Mesenchymal stem cell (in vitro differentiated cells and primary cell): ENCODE measurements at regions not wholly inside any gene's neighbourhood (a gene's known extent, or its start where the extent isn't known, plus 50 kb on each side); places are given as distances from the start of the nearest gene placed in this dataset.

Experiments
- DNase-seq: peaks from one replicate; pipeline ENCODE4 v3.0.0-alpha.2; 2013
- H2AFZ ChIP-seq: one replicate; pipeline ENCODE4 v1.6.1; 2013; ENCODE audit warnings: low read depth, mild to moderate bottlenecking, control low read depth, inconsistent platforms, low read length, moderate library complexity
- H2AK5ac ChIP-seq: 2 replicates; pipeline ENCODE4 v1.6.1; 2013; ENCODE audit warnings: low read length, moderate library complexity, mild to moderate bottlenecking, inconsistent platforms; ENCODE audit not compliant: severe bottlenecking
- H2BK120ac ChIP-seq: one replicate; pipeline ENCODE4 v1.6.1; 2013; ENCODE audit warnings: low read depth, mild to moderate bottlenecking, inconsistent platforms, low read length, moderate library complexity
- H2BK12ac ChIP-seq, 2 experiments: one replicate each; pipeline ENCODE4 v1.6.1; 2013; ENCODE audit warnings: inconsistent platforms in 2 of 2, low read length in 2 of 2, mild to moderate bottlenecking in 2 of 2, moderate library complexity in 2 of 2, control low read depth in 1 of 2
- H2BK15ac ChIP-seq: one replicate; pipeline ENCODE4 v1.6.1; 2013; ENCODE audit warnings: mild to moderate bottlenecking, low read depth, inconsistent platforms; ENCODE audit not compliant: poor library complexity, severe bottlenecking
- H2BK5ac ChIP-seq: 2 replicates; pipeline ENCODE4 v1.6.1; 2013; ENCODE audit warnings: low read depth, mild to moderate bottlenecking, low read length, control low read depth, inconsistent platforms; ENCODE audit not compliant: poor library complexity, severe bottlenecking
- H3K14ac ChIP-seq, 2 experiments: one replicate each; pipeline ENCODE4 v1.6.1; 2013; ENCODE audit warnings: inconsistent platforms in 2 of 2, low read length in 2 of 2, control low read depth in 1 of 2, mild to moderate bottlenecking in 1 of 2, moderate library complexity in 1 of 2
- H3K18ac ChIP-seq, 2 experiments: one replicate each; pipeline ENCODE4 v1.6.1; 2013; ENCODE audit warnings: inconsistent platforms in 2 of 2, low read length in 2 of 2, control low read depth in 1 of 2, low read depth in 1 of 2, mild to moderate bottlenecking in 1 of 2
- H3K23ac ChIP-seq, 2 experiments: one replicate each; pipeline ENCODE4 v1.6.1; 2013; ENCODE audit warnings: inconsistent platforms in 2 of 2, low read length in 2 of 2, mild to moderate bottlenecking in 2 of 2, moderate library complexity in 2 of 2, control low read depth in 1 of 2
- H3K27ac ChIP-seq: 2 replicates; pipeline ENCODE4 v1.5.1; 2013; ENCODE audit warnings: mild to moderate bottlenecking, moderate library complexity, low read length, control low read depth, inconsistent platforms; ENCODE audit not compliant: poor library complexity, severe bottlenecking
- H3K27me3 ChIP-seq, 2 experiments: 2 replicates each; pipeline versions ENCODE4 v1.6.1 to v1.7.0; 2013; ENCODE audit warnings: low read length in 2 of 2, mild to moderate bottlenecking in 2 of 2, moderate library complexity in 2 of 2, control low read depth in 1 of 2, inconsistent platforms in 1 of 2; ENCODE audit not compliant: control insufficient read depth in 1 of 2, insufficient read depth in 1 of 2
- H3K36me3 ChIP-seq, 2 experiments: 2 replicates each; pipeline versions ENCODE4 v1.6.1 to v1.7.0; 2013; ENCODE audit warnings: low read length in 2 of 2, control low read depth in 1 of 2, inconsistent platforms in 1 of 2, low read depth in 1 of 2, mild to moderate bottlenecking in 1 of 2; ENCODE audit not compliant: insufficient read depth in 2 of 2, control insufficient read depth in 1 of 2
- H3K4ac ChIP-seq, 2 experiments: one replicate each; pipeline ENCODE4 v1.6.1; 2013; ENCODE audit warnings: inconsistent platforms in 2 of 2, low read length in 2 of 2, mild to moderate bottlenecking in 2 of 2, moderate library complexity in 2 of 2, control low read depth in 1 of 2, low read depth in 1 of 2
- H3K4me1 ChIP-seq: 2 replicates; pipeline ENCODE4 v1.6.1; 2013; ENCODE audit warnings: low read depth, low read length, control low read depth; ENCODE audit not compliant: control insufficient read depth, insufficient read depth
- H3K4me2 ChIP-seq: 2 replicates; pipeline ENCODE4 v1.6.1; 2013; ENCODE audit warnings: low read length, mild to moderate bottlenecking, inconsistent platforms; ENCODE audit not compliant: poor library complexity, severe bottlenecking
- H3K4me3 ChIP-seq, 2 experiments: 2 replicates each; pipeline versions ENCODE4 v1.5.1 to v1.7.0; 2013; ENCODE audit warnings: low read length in 2 of 2, mild to moderate bottlenecking in 2 of 2, control low read depth in 1 of 2, low read depth in 1 of 2; ENCODE audit not compliant: insufficient read depth in 1 of 2
- H3K79me1 ChIP-seq: replicated peaks from 2 replicates; pipeline ENCODE4 v1.6.1; 2013; ENCODE audit warnings: mild to moderate bottlenecking, control low read depth, low read length, inconsistent platforms; ENCODE audit not compliant: poor library complexity, severe bottlenecking
- H3K9ac ChIP-seq: 2 replicates; pipeline ENCODE4 v1.7.0; 2013; ENCODE audit warnings: mild to moderate bottlenecking, low read length, moderate library complexity
- H3K9me3 ChIP-seq: 2 replicates; pipeline ENCODE4 v1.7.0; 2013; ENCODE audit warnings: mild to moderate bottlenecking, low read length; ENCODE audit not compliant: control insufficient read depth
- H4K8ac ChIP-seq: one replicate; pipeline ENCODE4 v1.6.1; 2013; ENCODE audit warnings: inconsistent platforms, mild to moderate bottlenecking, low read length, moderate library complexity
- H4K91ac ChIP-seq: one replicate; pipeline ENCODE4 v1.6.1; 2013; ENCODE audit warnings: mild to moderate bottlenecking, low read length, inconsistent platforms
- WGBS: methylation state at CpG from one replicate; pipeline ENCODE4 v1.1.7; 2013; ENCODE audit warnings: mixed read lengths; 5-methylcytosine and 5-hydroxymethylcytosine counted together

DNA sequence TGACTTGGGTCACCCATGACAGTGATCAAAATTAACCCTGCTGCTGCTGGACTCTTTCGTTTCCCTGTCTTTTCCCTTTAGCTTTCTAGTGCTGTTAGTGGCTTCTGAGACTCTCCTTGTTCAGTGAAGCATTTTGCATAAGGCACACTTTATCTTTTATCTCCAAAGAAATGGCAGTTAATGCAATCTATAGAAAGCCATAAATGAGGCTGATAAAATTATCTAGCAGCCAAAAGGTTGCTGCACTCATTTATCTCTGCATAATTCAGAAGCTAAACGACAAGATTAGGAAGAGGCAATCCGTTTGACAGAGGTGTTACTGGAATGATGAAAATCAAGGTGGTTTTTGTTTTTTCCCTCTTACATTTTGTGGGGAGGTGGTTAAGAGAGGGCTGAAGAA lies 1109.5 kb upstream of the EEF2KMT start:
- no peak overlapping the region for H3K4me3 ChIP-seq
- no peak overlapping the region for H3K27ac ChIP-seq
- H2BK15ac ChIP-seq: no peak overlapping the region
- no peak overlapping the region for H2BK12ac ChIP-seq
- no peak overlapping the region for H4K91ac ChIP-seq
- no peak overlapping the region for H2AK5ac ChIP-seq
- H3K9ac ChIP-seq: no peak overlapping the region
- H3K4me1 ChIP-seq: no peaks in the 10 kb centered on the region
- no peak overlapping the region for H3K4ac ChIP-seq
- H3K18ac ChIP-seq: no peak overlapping the region
- H3K23ac ChIP-seq: no peak overlapping the region
- no peak overlapping the region for H2AFZ ChIP-seq
- WGBS: 30% methylated on average over 3 of the region's 3 CpGs
- no peak overlapping the region for H3K14ac ChIP-seq
- H3K9me3 ChIP-seq: peaks cover 13% of the 10 kb centered on the region
- H3K4me2 ChIP-seq: no peak overlapping the region
- H4K8ac ChIP-seq: no peak overlapping the region
- H3K79me1 ChIP-seq: no peaks in the 10 kb centered on the region
- no peak overlapping the region for H2BK120ac ChIP-seq
- H3K27me3 ChIP-seq: no peaks in the 10 kb centered on the region
- no peak overlapping the region for H2BK5ac ChIP-seq
- H3K36me3 ChIP-seq: no peaks in the 10 kb centered on the region
- DNase-seq: no peak

DNA sequence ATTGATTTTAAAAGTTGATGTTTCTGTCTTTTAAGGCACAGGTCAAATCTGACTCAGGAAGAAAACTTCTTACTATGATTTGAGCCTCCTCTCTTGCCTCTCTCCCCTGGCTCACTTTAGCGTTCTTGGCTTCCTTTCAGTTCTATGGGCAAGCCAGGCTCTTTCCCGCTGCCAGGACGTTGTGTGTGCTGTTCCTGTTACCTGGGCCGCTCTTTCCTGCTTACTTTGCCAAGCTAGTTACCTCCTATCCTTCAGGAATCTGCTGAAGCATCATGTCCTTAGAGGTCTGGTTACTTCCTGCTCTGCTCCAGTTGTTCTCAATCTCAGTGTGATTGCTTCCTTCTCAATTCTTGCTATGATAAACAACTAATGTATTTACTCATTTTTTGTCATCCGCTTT lies 1108.5 kb upstream of the EEF2KMT start:
- no peak overlapping the region for H2AFZ ChIP-seq
- no peaks in the 10 kb centered on the region for H3K79me1 ChIP-seq
- H4K8ac ChIP-seq: no peak overlapping the region
- no peak overlapping the region for H3K23ac ChIP-seq
- H2BK12ac ChIP-seq: no peak overlapping the region
- H2AK5ac ChIP-seq: no peak overlapping the region
- peaks cover 13% of the 10 kb centered on the region for H3K9me3 ChIP-seq
- H3K4me1 ChIP-seq: no peaks in the 10 kb centered on the region
- no peaks in the 10 kb centered on the region for H3K36me3 ChIP-seq
- H3K27me3 ChIP-seq: no peaks in the 10 kb centered on the region
- no peak for DNase-seq
- no peak overlapping the region for H2BK120ac ChIP-seq
- H3K27ac ChIP-seq: no peak overlapping the region
- H3K18ac ChIP-seq: no peak overlapping the region
- H2BK15ac ChIP-seq: no peak overlapping the region
- no peak overlapping the region for H3K4me3 ChIP-seq
- no peak overlapping the region for H4K91ac ChIP-seq
- WGBS: 62% methylated on average over 5 of the region's 5 CpGs
- no peak overlapping the region for H3K4me2 ChIP-seq
- no peak overlapping the region for H3K9ac ChIP-seq
- H3K4ac ChIP-seq: no peak overlapping the region
- H2BK5ac ChIP-seq: no peak overlapping the region
- H3K14ac ChIP-seq: no peak overlapping the region

- Histone ChIP-seq H3K4me2 (no peak overlapping the region), H2BK15ac (no peak overlapping the region), H3K27ac (no peak overlapping the region), H3K4me3 (no peak overlapping the region), H3K18ac (no peak overlapping the region), H3K23ac (no peak overlapping the region), H3K9me3 (peaks cover 13% of the 10 kb centered on the region), H3K4me1 (no peaks in the 10 kb centered on the region), H2AFZ (no peak overlapping the region), H2BK120ac (no peak overlapping the region), H3K27me3 (no peaks in the 10 kb centered on the region), H3K14ac (no peak overlapping the region), H3K9ac (no peak overlapping the region), H2AK5ac (no peak overlapping the region), H4K91ac (no peak overlapping the region), H3K36me3 (no peaks in the 10 kb centered on the region), H2BK12ac (no peak overlapping the region), H3K4ac (no peak overlapping the region), H4K8ac (no peak overlapping the region), H3K79me1 (no peaks in the 10 kb centered on the region), H2BK5ac (no peak overlapping the region)
- WGBS: 86% methylated on average over 1 of the region's 2 CpGs
- no peak for DNase-seq
These were observed 1107.3 kb upstream of the EEF2KMT start for GRCh38 chr16:6204945-6205344.

DNA sequence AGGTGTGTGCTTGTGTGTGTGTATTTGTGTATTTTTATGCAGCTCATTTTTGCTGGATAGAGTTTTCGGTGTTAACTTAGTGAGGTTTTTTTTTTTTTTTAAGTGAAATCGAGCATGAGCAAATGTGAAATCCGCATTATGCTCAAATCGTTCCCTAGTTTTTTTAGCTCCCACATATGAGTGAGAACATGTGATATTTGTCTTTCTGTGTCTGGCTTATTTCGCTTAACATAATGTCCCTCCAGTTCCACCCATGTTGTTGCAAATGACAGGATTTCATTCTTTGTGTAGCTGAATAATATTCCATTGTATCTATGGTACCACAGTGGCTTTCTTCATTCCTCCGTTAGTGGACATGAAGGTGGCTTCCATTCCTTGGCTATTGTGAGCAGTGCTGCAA lies 1103.3 kb upstream of the EEF2KMT start:
- H3K4me1 ChIP-seq: no peaks in the 10 kb centered on the region
- WGBS: 93% methylated on average over 2 of the region's 6 CpGs
- H3K27me3 ChIP-seq: no peaks in the 10 kb centered on the region

More for the DNA sequence above, 1103.3 kb upstream of the EEF2KMT start:
- Histone ChIP-seq H2BK5ac (no peak overlapping the region), H2BK15ac (no peak overlapping the region), H2AFZ (no peak overlapping the region), H3K4me2 (no peak overlapping the region), H3K9me3 (peaks cover 17% of the 10 kb centered on the region), H3K79me1 (no peaks in the 10 kb centered on the region), H3K14ac (no peak overlapping the region), H3K18ac (no peak overlapping the region), H4K91ac (no peak overlapping the region), H4K8ac (no peak overlapping the region), H2BK120ac (no peak overlapping the region), H2BK12ac (no peak overlapping the region), H3K9ac (no peak overlapping the region), H3K4ac (no peak overlapping the region), H3K23ac (no peak overlapping the region), H3K36me3 (no peaks in the 10 kb centered on the region), H2AK5ac (no peak overlapping the region), H3K4me3 (no peak overlapping the region), H3K27ac (no peak overlapping the region)
- no peak for DNase-seq
